Esophagus squamous epithelium (tissue), 4 donors: ENCODE measurements at regions not wholly inside any gene's neighbourhood (a gene's known extent, or its start where the extent isn't known, plus 50 kb on each side); places are given as distances from the start of the nearest gene placed in this dataset.

Source experiments
- POLR2A ChIP-seq, 4 donors: fragments of 450-650 bp; IDR thresholded peaks; one replicate each; pipeline ENCODE4 v1.6.1; 2017; ENCODE audit warnings: antibody characterized with exemption in 4 of 4, mild to moderate bottlenecking in 4 of 4, moderate library complexity in 3 of 4
- TF ChIP-seq, protein P1 (sequence below), 6 experiments: fragments of 450-650 bp in 4 of 6; fragments of 200-600 bp in 2 of 6; sonication (generic) in 2 of 6; IDR thresholded peaks; one replicate each; pipeline ENCODE4 v1.5.1; 2016 to 2019; ENCODE audit warnings: antibody characterized with exemption in 6 of 6, mild to moderate bottlenecking in 4 of 6, moderate library complexity in 4 of 6

DNA sequence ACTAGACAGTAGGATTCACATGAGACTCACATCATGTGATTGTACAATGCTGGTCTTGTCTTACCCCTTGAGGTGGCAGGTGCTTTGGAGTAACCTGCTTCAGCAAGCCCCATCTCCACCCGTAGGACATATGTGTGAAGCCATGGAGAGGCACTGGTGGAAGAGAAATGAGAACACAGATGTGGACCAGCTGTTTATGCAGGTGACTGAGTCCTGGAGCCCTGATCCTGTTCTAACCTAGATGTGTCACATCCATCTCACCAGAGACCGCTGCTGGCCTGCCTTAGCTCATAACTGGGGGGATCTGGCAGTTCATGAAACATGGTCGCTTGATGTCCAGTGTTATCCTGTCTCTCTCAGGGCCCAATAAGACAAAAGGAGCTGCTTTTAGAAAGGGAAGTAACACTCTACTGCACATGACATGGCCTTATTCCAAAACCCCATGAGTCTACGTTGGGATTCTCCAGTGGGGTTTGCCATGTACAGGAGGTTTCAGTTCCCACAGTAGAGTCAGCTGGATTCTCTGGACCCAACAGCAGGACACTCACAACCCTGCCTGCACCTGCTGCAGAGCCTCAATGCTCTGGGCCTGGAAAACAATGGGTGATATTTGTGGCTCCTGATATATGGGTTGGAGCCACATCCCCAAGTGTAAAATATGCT is 62.0 kb downstream of the GGTLC2 start:
- TF ChIP-seq POLR2A (IDR thresholded peaks at IDR 0.05) = no peak
- TF ChIP-seq, protein P1, sequence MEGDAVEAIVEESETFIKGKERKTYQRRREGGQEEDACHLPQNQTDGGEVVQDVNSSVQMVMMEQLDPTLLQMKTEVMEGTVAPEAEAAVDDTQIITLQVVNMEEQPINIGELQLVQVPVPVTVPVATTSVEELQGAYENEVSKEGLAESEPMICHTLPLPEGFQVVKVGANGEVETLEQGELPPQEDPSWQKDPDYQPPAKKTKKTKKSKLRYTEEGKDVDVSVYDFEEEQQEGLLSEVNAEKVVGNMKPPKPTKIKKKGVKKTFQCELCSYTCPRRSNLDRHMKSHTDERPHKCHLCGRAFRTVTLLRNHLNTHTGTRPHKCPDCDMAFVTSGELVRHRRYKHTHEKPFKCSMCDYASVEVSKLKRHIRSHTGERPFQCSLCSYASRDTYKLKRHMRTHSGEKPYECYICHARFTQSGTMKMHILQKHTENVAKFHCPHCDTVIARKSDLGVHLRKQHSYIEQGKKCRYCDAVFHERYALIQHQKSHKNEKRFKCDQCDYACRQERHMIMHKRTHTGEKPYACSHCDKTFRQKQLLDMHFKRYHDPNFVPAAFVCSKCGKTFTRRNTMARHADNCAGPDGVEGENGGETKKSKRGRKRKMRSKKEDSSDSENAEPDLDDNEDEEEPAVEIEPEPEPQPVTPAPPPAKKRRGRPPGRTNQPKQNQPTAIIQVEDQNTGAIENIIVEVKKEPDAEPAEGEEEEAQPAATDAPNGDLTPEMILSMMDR (IDR thresholded peaks at IDR 0.05) = no peak
